ENCODE measurements at regions not wholly inside any gene's neighbourhood (a gene's known extent, or its start where the extent isn't known, plus 50 kb on each side); places are given as distances from the start of the nearest gene placed in this dataset.

DNA sequence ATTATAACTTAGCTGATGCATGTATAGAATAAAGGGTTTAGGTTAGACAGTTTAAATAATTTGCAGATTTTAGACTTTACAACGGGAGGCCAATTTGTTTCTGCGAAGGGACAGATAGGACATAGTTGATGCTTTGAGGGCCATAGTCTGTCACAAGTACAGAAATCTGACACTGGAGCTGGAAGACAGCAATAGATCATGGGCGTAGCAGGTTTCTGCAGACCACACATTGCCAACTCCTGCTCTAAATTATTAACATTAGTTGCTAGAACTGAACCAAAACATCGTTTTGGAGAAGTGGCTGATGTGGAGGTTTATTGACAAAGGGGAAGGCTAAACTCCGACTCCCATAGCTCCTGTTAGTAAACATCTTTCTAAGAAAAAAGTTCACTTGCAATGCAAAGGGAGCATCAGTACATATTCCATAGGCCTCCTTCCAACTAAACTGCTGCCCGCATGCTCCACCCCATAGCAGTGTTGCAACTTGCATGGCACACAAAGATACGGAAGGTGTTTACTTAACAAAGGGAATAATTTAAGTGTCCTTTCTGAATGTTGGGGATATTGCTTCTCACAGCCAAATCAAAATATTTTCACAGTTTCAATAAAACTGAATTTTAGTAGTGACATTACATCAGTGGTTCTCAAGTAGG is 862.0 kb upstream of the CXADR start:
- Histone ChIP-seq H3K36me3 (no peaks in the 10 kb centered on the region), H3K9me3 (ENCODE audit: low read depth) (no peaks in the 10 kb centered on the region), H3K27ac (no peak overlapping the region), H3K27me3 (no peaks in the 10 kb centered on the region), H3K4me1 (ENCODE audit: low read depth) (no peaks in the 10 kb centered on the region), H3K4me3 (no peak overlapping the region)
- DNase-seq (ENCODE audit: low read depth in 1 of 2, low spot score in 1 of 2): no peak
- TF ChIP-seq, protein P1, sequence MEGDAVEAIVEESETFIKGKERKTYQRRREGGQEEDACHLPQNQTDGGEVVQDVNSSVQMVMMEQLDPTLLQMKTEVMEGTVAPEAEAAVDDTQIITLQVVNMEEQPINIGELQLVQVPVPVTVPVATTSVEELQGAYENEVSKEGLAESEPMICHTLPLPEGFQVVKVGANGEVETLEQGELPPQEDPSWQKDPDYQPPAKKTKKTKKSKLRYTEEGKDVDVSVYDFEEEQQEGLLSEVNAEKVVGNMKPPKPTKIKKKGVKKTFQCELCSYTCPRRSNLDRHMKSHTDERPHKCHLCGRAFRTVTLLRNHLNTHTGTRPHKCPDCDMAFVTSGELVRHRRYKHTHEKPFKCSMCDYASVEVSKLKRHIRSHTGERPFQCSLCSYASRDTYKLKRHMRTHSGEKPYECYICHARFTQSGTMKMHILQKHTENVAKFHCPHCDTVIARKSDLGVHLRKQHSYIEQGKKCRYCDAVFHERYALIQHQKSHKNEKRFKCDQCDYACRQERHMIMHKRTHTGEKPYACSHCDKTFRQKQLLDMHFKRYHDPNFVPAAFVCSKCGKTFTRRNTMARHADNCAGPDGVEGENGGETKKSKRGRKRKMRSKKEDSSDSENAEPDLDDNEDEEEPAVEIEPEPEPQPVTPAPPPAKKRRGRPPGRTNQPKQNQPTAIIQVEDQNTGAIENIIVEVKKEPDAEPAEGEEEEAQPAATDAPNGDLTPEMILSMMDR (IDR thresholded peaks at IDR 0.05; ENCODE audit: low read depth, low read length): no peak

DNA sequence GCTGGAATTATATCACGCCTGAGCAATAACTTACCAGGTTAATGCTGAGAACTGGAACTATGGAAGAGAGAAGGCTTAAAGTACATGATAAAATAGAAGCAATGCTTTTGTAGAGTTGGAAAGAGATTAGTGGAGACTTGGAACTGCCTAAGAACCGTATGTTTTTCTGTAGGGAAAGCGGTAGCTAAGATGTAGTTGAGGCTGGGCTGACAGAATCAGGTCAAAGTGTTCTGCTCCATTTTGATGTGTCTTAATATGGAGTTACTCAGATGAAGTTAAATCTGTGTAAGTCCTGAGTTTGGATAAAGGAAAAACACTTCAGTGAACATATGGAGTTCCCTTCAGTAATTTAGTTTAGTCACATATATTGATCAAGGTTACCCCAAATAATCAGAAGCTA is 860.9 kb upstream of the CXADR start:
- no peaks in the 10 kb centered on the region for H3K4me1 ChIP-seq (ENCODE audit: low read depth)
- no peaks in the 10 kb centered on the region for H3K9me3 ChIP-seq (ENCODE audit: low read depth)
- H3K4me3 ChIP-seq: no peak overlapping the region
- H3K27me3 ChIP-seq: no peaks in the 10 kb centered on the region
- TF ChIP-seq, protein P1 (IDR thresholded peaks at IDR 0.05; ENCODE audit: low read depth, low read length): no peak
- DNase-seq (ENCODE audit: low read depth in 1 of 2, low spot score in 1 of 2): no peak
- no peak overlapping the region for H3K27ac ChIP-seq
- H3K36me3 ChIP-seq: no peaks in the 10 kb centered on the region

DNA sequence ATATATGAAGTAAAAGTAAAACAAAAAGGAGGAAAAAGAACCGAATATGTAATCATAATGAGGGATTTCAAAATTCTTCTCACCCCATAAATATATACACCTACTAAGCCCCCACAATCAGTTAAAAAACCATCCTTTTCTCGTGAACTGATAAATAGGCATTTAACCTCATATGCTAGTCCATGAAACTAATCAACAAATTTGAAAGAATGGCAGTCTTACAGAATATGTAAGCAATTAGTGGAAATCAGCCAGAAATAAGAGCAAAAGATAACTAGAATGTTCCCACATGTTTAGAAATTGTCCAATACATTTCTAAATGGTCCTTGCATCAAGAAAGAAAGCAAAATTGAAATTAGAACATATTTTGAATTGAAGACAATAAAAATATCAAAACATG is 849.4 kb upstream of the CXADR start:
- H3K36me3 ChIP-seq: no peaks in the 10 kb centered on the region
- no peaks in the 10 kb centered on the region for H3K9me3 ChIP-seq (ENCODE audit: low read depth)
- no peaks in the 10 kb centered on the region for H3K27me3 ChIP-seq
- no peak overlapping the region for H3K4me3 ChIP-seq
- TF ChIP-seq, protein P1 (IDR thresholded peaks at IDR 0.05; ENCODE audit: low read depth, low read length): no peak
- no peaks in the 10 kb centered on the region for H3K4me1 ChIP-seq (ENCODE audit: low read depth)
- DNase-seq (ENCODE audit: low read depth in 1 of 2, low spot score in 1 of 2): no peak
- H3K27ac ChIP-seq: no peak overlapping the region

DNA sequence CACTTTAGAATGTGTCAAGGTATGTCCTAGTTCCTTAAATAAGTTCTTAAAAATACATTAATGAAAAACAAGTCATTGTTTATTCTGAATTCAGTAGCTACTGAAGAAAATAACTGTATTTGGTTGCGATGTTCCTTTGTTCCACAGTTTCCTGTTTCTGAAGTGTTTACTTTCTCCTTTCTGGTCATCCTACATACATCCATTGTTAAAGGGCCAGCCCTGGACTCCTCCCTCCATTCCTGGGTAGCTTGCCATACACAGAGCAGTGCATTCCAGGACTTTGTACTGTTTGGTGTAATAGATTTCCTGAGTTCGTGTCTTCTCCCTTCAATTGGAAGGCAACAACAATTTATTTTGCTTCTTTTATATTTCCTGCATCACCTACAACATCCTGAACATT is 845.4 kb upstream of the CXADR start:
- Histone ChIP-seq H3K36me3 (no peaks in the 10 kb centered on the region), H3K27me3 (no peaks in the 10 kb centered on the region), H3K4me1 (ENCODE audit: low read depth) (no peaks in the 10 kb centered on the region), H3K27ac (no peak overlapping the region), H3K9me3 (ENCODE audit: low read depth) (no peaks in the 10 kb centered on the region), H3K4me3 (no peak overlapping the region)
- TF ChIP-seq, protein P1 (IDR thresholded peaks at IDR 0.05; ENCODE audit: low read depth, low read length): no peak
- DNase-seq (ENCODE audit: low read depth in 1 of 2, low spot score in 1 of 2): no peak

DNA sequence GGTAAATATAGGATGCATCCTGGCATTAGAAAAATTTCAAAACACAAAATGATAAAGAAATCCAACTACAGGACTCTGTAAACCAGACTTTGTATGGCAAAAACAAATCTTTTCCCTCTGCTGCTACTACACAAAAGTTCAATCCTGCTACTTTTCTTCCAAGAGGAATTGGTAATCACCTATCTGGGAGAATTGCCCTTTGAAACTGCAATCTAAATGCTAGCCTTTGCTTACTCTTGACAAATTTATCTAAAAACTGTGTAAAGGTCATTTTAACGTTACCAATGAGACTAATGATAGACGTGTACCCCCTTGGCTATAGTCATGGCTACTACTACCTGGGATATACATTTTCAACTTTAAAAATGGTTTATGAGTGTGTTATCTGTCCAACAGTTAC is 837.9 kb upstream of the CXADR start:
- H3K27ac ChIP-seq: no peak overlapping the region
- TF ChIP-seq, protein P1 (IDR thresholded peaks at IDR 0.05; ENCODE audit: low read depth, low read length): no peak
- H3K4me1 ChIP-seq (ENCODE audit: low read depth): no peaks in the 10 kb centered on the region
- no peaks in the 10 kb centered on the region for H3K27me3 ChIP-seq
- H3K9me3 ChIP-seq (ENCODE audit: low read depth): no peaks in the 10 kb centered on the region
- no peak for DNase-seq (ENCODE audit: low read depth in 1 of 2, low spot score in 1 of 2)
- H3K4me3 ChIP-seq: no peak overlapping the region
- no peaks in the 10 kb centered on the region for H3K36me3 ChIP-seq
